COLO829 (cell line): ENCODE measurements at regions not wholly inside any gene's neighbourhood (a gene's known extent, or its start where the extent isn't known, plus 50 kb on each side); places are given as distances from the start of the nearest gene placed in this dataset.
"Not testable (repeated sequence)": the region's sequence is repeated elsewhere in the genome, so short reads cannot be mapped to it uniquely, and the experiment has no call there.

Source experiments
- DNase-seq: peaks from one replicate; pipeline ENCODE4 v3.0.0; 2012; ENCODE audit warnings: low spot score

DNA sequence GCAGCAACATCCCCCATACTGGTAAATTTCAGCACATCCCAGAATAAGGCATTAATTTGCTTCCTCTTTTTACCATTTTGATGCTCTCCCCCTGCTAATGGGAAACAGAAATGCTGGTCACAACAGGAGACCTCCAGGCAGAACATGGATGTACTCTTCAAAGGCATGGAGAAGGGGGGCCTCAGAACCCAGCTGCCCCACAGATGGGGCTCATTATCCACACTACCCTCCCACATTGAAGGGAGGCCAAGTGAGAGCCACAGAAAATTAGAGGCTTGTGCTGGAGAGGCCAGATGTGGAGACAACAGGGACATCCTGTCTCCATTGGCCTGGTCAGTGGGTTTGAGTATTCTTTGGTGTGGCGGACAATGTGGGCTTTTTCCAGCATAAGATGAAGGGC is 150.1 kb upstream of the CDH11 start:
- DNase-seq: no peak

GRCh38 chr16:65268331-65268730 is 146.5 kb upstream of the CDH11 start:
- no peak for DNase-seq

DNA sequence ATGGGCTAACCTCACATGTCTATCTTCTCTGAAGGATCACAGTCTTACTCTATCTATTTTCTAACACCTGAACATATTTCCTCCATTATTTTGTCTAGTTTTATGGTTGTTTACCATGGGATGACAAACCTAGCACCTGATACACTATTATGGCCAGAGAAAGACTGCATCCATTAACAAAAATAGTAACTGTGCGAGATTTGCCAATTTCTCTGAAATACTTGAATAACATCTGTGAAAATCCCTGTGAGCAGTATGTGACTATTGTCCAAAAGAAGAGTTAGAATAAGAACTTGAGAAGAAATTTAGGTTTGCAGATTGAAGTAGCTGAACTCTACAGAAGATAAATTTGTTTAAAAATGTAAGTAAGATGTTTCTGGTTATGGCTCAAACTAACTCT is 142.0 kb upstream of the CDH11 start:
- DNase-seq: no peak

DNA sequence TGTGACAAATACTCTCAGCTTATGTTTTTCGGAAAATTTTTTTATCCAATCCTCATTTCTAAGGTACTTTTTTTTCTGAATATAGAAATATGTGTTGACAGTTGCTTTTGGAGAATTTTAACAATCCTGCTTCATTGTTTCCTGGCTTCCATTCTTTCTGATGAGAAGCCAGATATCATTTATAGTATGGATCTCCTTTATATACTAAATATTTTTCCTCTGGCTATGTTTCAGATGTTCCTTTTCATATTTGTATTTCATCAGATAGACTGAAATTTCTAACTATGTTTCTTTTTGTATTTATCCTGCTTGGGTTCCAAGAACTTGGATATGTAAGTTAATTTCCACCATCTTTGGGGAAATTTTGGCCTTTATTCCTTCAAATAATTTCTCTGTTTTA is 138.9 kb upstream of the CDH11 start:
- no peak for DNase-seq

DNA sequence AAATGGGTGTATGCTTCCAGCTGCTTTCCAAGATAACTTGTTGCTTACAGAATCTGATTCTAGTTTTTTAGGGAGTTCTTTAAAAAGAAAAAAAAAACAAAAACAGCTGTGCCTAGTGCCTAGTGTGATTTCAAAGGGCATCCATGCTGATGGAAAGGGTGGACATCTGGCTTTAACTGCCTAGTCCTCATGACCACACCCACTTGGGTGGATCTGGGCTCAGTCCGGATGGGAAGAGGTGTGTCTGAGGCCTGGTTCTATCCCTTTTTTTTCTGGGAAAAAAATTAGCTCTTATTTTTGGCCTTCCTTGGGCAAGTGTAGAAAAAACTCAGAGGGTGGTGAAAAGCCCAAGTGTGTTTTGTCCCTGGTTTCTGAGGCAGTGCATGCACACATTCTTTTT is 132.3 kb upstream of the CDH11 start:
- no peak for DNase-seq

- DNase-seq: no peak
Observed at GRCh38 chr16:65249768-65250167, 127.9 kb upstream of the CDH11 start.

DNA sequence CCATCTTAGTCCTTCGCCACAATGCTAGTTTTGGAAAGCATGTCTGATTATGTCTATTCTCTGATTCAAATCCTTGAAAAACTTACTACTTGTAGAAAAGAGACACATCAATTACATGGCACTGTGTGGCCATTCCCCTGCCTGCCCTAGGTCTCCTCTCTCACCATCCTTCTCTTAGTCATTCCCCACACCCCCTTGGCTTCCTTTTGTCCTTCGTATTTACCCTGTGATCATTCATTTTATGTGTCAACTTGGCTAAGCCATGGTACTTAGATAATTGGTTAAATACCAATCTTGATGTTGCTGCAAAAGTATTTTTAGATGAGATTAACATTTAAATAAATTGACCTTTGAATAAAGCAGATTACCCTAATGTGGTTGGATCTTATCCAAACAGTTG is 122.9 kb upstream of the CDH11 start:
- no peak for DNase-seq

DNA sequence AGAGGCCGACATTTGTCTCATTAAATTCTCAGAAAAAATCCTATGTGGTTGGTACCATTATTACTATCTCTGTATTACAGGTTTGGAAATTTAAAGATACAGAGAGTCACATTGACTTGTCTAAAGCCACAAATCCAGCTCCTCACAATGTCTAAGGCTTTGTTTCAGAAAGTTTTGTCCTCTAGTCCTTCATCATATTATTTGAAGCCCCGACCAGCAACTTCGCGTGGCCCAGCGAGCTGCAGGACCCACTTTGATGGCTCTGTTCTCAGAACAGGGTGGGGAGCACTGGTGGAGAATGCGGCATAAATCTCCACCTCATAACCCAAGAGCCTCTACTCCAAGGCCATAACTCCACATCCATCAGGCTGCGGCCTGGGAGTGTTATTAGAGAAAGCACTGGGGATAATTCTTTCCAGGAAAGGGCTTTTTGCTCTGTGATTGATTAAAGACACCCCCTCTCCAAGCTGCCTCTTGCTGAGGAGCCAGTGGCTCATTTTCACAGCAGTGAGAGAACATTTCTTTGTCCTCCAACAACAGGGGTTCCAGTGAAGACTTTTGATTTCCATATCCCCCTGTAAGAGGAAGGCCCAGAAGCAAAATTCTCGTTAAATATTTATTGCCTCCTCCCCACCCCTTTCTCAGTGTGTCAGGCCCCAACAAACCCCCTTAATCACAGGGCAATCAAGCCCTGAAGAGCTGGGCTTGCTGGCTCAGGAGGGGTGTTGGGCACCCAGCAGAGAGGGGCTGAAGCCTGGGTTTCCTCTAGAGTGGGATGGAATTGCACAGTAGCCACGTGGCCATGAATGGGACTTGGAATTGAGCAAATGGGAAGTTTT is 113.7 kb upstream of the CDH11 start:
- DNase-seq: no peak

- not testable (repeated sequence) for DNase-seq
Observed at GRCh38 chr16:65234721-65235320, 113.0 kb upstream of the CDH11 start.

DNA sequence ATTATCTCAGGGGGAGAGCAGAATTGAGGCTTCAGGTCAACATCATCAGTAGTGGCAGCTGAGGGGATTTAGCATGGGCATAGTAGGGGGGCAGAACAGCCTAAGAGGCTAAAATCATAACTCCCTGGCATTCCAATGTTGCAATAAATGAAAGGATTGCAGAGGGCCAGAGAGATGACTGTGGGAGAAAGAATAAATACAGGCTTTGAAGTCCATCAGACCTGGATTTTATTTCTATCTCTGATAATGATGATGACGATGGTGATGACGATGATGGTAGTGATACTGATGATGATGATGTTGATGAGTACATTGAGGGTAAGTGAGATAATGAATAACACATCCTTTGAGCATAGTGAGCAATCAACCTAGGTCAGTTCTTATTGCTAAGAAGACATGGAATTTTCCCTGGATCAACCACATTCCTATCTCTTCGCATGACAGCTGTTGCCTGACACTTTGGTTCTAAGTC is 107.4 kb upstream of the CDH11 start:
- DNase-seq: no peak

- DNase-seq: no peak
Observed at GRCh38 chr16:65227150-65227835, 105.4 kb upstream of the CDH11 start.

GRCh38 chr16:65226077-65226476 is 104.2 kb upstream of the CDH11 start:
- no peak for DNase-seq

GRCh38 chr16:65225488-65225887 is 103.6 kb upstream of the CDH11 start:
- DNase-seq: no peak

GRCh38 chr16:65224994-65225393 is 103.1 kb upstream of the CDH11 start:
- DNase-seq: no peak

DNA sequence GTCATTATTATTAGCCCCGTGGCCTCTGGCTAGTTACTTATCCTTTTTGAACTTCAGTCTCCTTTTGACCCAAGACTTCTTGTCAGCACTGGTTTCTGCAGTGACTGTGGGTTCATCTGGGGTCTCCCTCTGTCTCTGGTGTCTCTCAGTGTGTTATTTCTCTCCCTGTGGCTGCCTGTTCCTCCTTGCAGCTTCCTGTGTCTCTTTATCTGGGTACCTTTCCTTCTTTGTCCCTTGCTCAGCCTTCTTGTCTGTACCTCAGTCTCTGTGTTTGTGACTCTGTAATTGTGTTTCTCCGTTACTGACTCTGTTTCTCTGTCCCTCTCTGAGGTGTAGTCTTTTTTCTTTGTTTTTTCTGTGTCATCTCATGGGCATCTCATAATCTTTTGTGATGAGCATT is 102.6 kb upstream of the CDH11 start:
- no peak for DNase-seq

GRCh38 chr16:65223335-65223734 is 101.5 kb upstream of the CDH11 start:
- no peak for DNase-seq

DNA sequence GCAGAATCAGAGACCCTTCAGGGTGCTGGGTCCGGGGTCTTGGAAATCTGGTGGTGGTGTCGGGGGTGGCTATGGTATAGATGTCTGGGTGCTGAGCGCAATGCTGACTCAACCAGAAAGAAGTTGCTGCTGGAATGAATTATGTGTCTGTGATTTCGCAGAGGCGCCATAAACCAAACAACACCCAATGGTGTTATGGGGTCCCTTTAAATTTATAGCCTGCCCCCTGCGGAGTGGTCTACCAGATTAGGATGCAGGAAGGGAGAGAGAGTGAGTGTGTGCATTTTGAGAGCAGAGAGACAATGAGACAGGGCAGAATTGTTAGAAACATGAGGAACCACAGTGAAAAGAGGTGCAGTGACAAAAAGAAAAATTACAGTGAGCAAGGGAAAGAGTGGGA is 100.7 kb upstream of the CDH11 start:
- no peak for DNase-seq

DNA sequence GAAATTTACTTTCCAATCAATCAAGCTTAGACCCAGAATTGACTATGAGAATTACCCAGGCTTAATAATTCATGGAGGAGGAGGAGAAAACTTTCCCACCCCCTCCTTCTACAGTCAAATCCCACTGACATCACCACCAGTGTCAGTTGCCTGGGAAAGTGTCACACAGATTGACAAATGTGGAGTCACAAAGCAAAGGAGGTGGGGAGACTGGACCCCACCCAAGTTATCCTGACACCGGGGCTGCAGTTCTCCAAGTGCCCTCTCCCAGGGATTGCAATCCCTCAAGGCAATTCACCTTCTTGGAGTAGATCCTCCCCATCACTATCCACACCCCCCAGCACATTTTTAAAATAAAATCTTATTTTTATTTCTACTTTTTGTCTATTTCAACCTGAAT is 100.2 kb upstream of the CDH11 start:
- no peak for DNase-seq

DNA sequence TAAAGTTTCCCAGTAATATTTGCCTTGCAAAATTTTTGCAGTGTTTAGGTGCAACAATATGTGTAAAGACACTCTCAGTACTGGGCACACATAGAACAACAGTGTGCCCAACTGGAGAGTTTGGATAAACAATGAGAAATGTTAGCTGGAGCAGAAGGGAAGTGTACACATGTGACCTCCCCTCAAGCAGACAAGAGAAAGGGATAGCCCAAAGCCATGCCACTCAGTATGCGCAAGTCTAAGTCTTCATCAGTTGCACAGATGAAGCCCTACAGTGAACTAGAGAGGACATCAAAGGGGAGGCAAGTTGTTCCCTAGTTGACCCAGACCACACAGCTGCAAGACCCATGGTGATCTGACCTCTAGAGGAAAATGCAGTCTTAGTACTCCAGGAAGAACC is 97.9 kb upstream of the CDH11 start:
- no peak for DNase-seq

GRCh38 chr16:65218348-65218747 is 96.5 kb upstream of the CDH11 start:
- no peak for DNase-seq

GRCh38 chr16:65213866-65214595 is 92.2 kb upstream of the CDH11 start:
- DNase-seq: no peak

GRCh38 chr16:65212791-65213190 is 90.9 kb upstream of the CDH11 start:
- DNase-seq: no peak

- no peak for DNase-seq
Observed at GRCh38 chr16:65212240-65212639, 90.4 kb upstream of the CDH11 start.
